Thyroid gland (tissue), 4 donors: ENCODE measurements at regions not wholly inside any gene's neighbourhood (a gene's known extent, or its start where the extent isn't known, plus 50 kb on each side); places are given as distances from the start of the nearest gene placed in this dataset.

Experiments used
- DNase-seq, 2 donors: peaks; one replicate each; pipeline ENCODE4 v3.0.0-alpha.2; 2019
- H3K27ac ChIP-seq, 3 donors: fragments of 200-600 bp; sonication (generic); 1 replicate in 2 of 3; 2 replicates in 1 of 3; pipeline ENCODE4 v1.5.1; 2016 to 2019; ENCODE audit warnings: mild to moderate bottlenecking in 1 of 3, moderate library complexity in 1 of 3
- H3K27me3 ChIP-seq: fragments of 200-600 bp; sonication (generic); one replicate; pipeline ENCODE4 v1.5.1; 2019
- H3K36me3 ChIP-seq, 2 donors: fragments of 200-600 bp; sonication (generic); one replicate each; pipeline ENCODE4 v1.5.1; 2016 to 2019
- H3K4me1 ChIP-seq, 2 donors: fragments of 200-600 bp; sonication (generic); one replicate each; pipeline ENCODE4 v1.5.1; 2017 to 2019
- H3K4me3 ChIP-seq, 3 donors: fragments of 200-600 bp; sonication (generic); replicated peaks in 1 of 3; 1 replicate in 2 of 3; 2 replicates in 1 of 3; pipeline ENCODE4 v1.5.1; 2016; ENCODE audit warnings: mild to moderate bottlenecking in 1 of 3
- H3K9me3 ChIP-seq: fragments of 200-600 bp; sonication (generic); one replicate; pipeline ENCODE4 v1.5.1; 2017
- CTCF ChIP-seq, 6 experiments: fragments of 200-600 bp in 3 of 6; fragments of 450-650 bp in 3 of 6; sonication (generic) in 3 of 6; IDR thresholded peaks; one replicate each; pipeline ENCODE4 v1.5.1; 2016 to 2019; ENCODE audit warnings: antibody characterized with exemption in 6 of 6, mild to moderate bottlenecking in 2 of 6, inconsistent platforms in 1 of 6, moderate library complexity in 1 of 6
- POLR2A ChIP-seq, 2 donors: fragments of 450-650 bp; IDR thresholded peaks; one replicate each; pipeline ENCODE4 v1.6.1; 2017; ENCODE audit warnings: antibody characterized with exemption in 2 of 2, mild to moderate bottlenecking in 2 of 2, moderate library complexity in 1 of 2
- WGBS, 2 donors: methylation state at CpG; one replicate each; pipeline ENCODE4 v1.1.5; 2017; 5-methylcytosine and 5-hydroxymethylcytosine counted together
- intact Hi-C: fragments of 100-400 bp; cut with DNase I; formaldehyde crosslinking; loops from one replicate; pipeline ENCODE4 v1.15.1; 2023

- no peak for DNase-seq
- Histone ChIP-seq H3K4me1 (no peaks in the 10 kb centered on the region), H3K27me3 (no peaks in the 10 kb centered on the region), H3K36me3 (no peaks in the 10 kb centered on the region), H3K4me3 (no peak overlapping the region), H3K9me3 (no peaks in the 10 kb centered on the region), H3K27ac (no peak overlapping the region)
- TF ChIP-seq POLR2A (IDR thresholded peaks at IDR 0.05) (no peak), CTCF (IDR thresholded peaks at IDR 0.05) (no peak)
- intact Hi-C loops = no loop called here
- 90 to 96% methylated on average over 2 of the region's 2 CpGs for WGBS, 2 donors
Observed at GRCh38 chr5:89203611-89204010, 320.6 kb upstream of the MEF2C start.

- Histone ChIP-seq H3K4me3 (no peak overlapping the region), H3K36me3 (no peaks in the 10 kb centered on the region), H3K9me3 (no peaks in the 10 kb centered on the region), H3K4me1 (no peaks in the 10 kb centered on the region), H3K27ac (no peak overlapping the region), H3K27me3 (no peaks in the 10 kb centered on the region)
- TF ChIP-seq POLR2A (IDR thresholded peaks at IDR 0.05) (no peak), CTCF (IDR thresholded peaks at IDR 0.05) (no peak)
- intact Hi-C loops = no loop called here
- no peak for DNase-seq
- WGBS, 2 donors = 89% methylated on average over 2 of the region's 2 CpGs
Observed at GRCh38 chr5:89200899-89201298, 317.9 kb upstream of the MEF2C start.

GRCh38 chr5:89199306-89199705 is 316.3 kb upstream of the MEF2C start:
- Histone ChIP-seq H3K27me3 (no peaks in the 10 kb centered on the region), H3K4me1 (no peaks in the 10 kb centered on the region), H3K36me3 (no peaks in the 10 kb centered on the region), H3K4me3 (no peak overlapping the region), H3K9me3 (no peaks in the 10 kb centered on the region), H3K27ac (no peak overlapping the region)
- WGBS, 2 donors = 88 to 93% methylated on average over 2 of the region's 2 CpGs
- DNase-seq = no peak
- intact Hi-C loops = no loop called here
- no peak for TF ChIP-seq POLR2A (IDR thresholded peaks at IDR 0.05)
- no peak for TF ChIP-seq CTCF (IDR thresholded peaks at IDR 0.05)

GRCh38 chr5:89191374-89191773 is 308.4 kb upstream of the MEF2C start:
- WGBS, 2 donors = 77 to 88% methylated on average over 2 of the region's 2 CpGs
- no peak overlapping the region for H3K4me3 ChIP-seq
- no peaks in the 10 kb centered on the region for H3K9me3 ChIP-seq
- no peaks in the 10 kb centered on the region for H3K4me1 ChIP-seq
- H3K27ac ChIP-seq = no peak overlapping the region
- H3K27me3 ChIP-seq = no peaks in the 10 kb centered on the region
- DNase-seq = no peak
- intact Hi-C loops = no loop called here
- no peaks in the 10 kb centered on the region for H3K36me3 ChIP-seq
- no peak for TF ChIP-seq CTCF (IDR thresholded peaks at IDR 0.05)
- TF ChIP-seq POLR2A (IDR thresholded peaks at IDR 0.05) = no peak

GRCh38 chr5:89190515-89191265 is 307.7 kb upstream of the MEF2C start:
- Histone ChIP-seq H3K27ac (no peak overlapping the region), H3K4me1 (no peaks in the 10 kb centered on the region), H3K4me3 (no peak overlapping the region), H3K9me3 (no peaks in the 10 kb centered on the region), H3K36me3 (no peaks in the 10 kb centered on the region), H3K27me3 (no peaks in the 10 kb centered on the region)
- intact Hi-C loops = no loop called here
- no peak for DNase-seq
- WGBS, 2 donors = 83 to 87% methylated on average over 3 of the region's 3 CpGs
- TF ChIP-seq CTCF (IDR thresholded peaks at IDR 0.05) (no peak), POLR2A (IDR thresholded peaks at IDR 0.05) (no peak)
